ENCODE measurements at regions not wholly inside any gene's neighbourhood (a gene's known extent, or its start where the extent isn't known, plus 50 kb on each side); places are given as distances from the start of the nearest gene placed in this dataset.

- Histone ChIP-seq H3K4me3 (no peak overlapping the region), H3K4me1 (no peaks in the 10 kb centered on the region), H3K27me3 (replicated peaks in 1 of 7) (no peaks in the 10 kb centered on the region), H3K36me3 (no peaks in the 10 kb centered on the region), H3K9me3 (no peaks in the 10 kb centered on the region), H3K27ac (no peak overlapping the region)
- no peak for DNase-seq
- 86 to 98% (median 90%) methylated on average over 6 to 8 of the region's 8 CpGs for WGBS, 5 donors
- intact Hi-C loops (cut with DNase I; ENCODE audit: low total_unique reads): no loop called here
- TF ChIP-seq POLR2A (IDR thresholded peaks at IDR 0.05) (no peak), CTCF (IDR thresholded peaks at IDR 0.05 in 8 of 11, conservative IDR thresholded peaks at IDR 0.05 in 3 of 11) (no peak), POLR2AphosphoS5 (IDR thresholded peaks at IDR 0.05) (no peak)
Observed at GRCh38 chr10:130560573-130560972, 424.4 kb downstream of the GLRX3 start.

GRCh38 chr10:130561681-130562080 is 425.5 kb downstream of the GLRX3 start:
- no peak for DNase-seq
- H3K9me3 ChIP-seq: no peaks in the 10 kb centered on the region
- no peaks in the 10 kb centered on the region for H3K36me3 ChIP-seq
- H3K27me3 ChIP-seq (replicated peaks in 1 of 7): no peaks in the 10 kb centered on the region
- H3K4me3 ChIP-seq: no peak overlapping the region
- WGBS, 5 donors: 33 to 75% (median 65%) methylated on average over 1 of the region's 1 CpG
- TF ChIP-seq CTCF (IDR thresholded peaks at IDR 0.05 in 8 of 11, conservative IDR thresholded peaks at IDR 0.05 in 3 of 11) (no peak), POLR2AphosphoS5 (IDR thresholded peaks at IDR 0.05) (no peak), POLR2A (IDR thresholded peaks at IDR 0.05) (no peak)
- intact Hi-C loops (cut with DNase I; ENCODE audit: low total_unique reads): no loop called here
- no peak overlapping the region for H3K27ac ChIP-seq
- no peaks in the 10 kb centered on the region for H3K4me1 ChIP-seq

DNA sequence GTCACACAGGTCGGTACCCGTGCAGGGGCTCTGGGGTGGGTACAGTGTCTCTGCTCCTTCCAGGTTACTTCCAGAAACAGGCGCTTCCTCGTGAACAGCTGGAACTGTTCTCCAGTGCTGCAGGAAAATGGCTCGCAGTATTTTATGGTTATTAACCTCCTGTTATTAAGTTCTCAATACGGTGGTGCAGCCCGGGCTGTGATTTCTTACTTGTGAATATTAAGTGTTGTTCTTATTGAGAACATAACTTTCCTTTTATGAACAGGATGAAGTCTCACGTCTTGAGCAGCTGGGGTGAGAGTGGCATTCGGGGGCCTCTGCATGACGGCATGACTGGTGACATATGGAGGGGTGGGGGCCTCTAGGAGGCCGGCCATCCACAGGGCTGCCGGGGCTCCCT is 430.8 kb downstream of the GLRX3 start:
- WGBS, 5 donors: 81 to 88% (median 86%) methylated on average over 12 of the region's 12 CpGs
- TF ChIP-seq CTCF (IDR thresholded peaks at IDR 0.05 in 8 of 11, conservative IDR thresholded peaks at IDR 0.05 in 3 of 11): no peak
- no peak for TF ChIP-seq POLR2A (IDR thresholded peaks at IDR 0.05)
- TF ChIP-seq POLR2AphosphoS5 (IDR thresholded peaks at IDR 0.05): no peak
- peaks cover 0 to 3% (median 0%) of the 10 kb centered on the region in 8 donors for H3K9me3 ChIP-seq

DNA sequence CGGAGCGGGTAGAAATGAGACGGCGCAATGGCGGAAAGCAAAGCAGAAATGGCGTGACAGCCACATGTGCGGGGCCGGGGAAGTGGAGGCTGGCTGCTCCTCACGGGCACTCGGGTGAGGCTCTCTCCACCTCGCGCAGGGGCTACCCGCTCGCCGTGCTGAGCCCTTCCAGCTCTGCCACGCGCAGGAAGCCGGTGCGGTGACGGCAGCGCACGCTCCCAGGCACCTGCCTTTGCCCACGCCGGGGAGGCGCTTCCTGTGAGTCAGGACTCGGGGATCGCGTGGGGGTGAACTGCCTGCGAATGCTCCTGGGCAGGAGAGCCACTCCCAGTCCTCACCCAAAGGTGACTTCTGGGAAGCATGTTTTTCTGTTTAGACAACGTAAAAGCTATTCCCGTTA is 431.2 kb downstream of the GLRX3 start:
- peaks cover 0 to 3% (median 0%) of the 10 kb centered on the region in 8 donors for H3K9me3 ChIP-seq
- peaks cover 0 to 5% (median 0%) of the 10 kb centered on the region in 7 donors for H3K27me3 ChIP-seq (replicated peaks in 1 of 7)
- intact Hi-C loops (cut with DNase I; ENCODE audit: low total_unique reads): no loop called here
- no peaks in the 10 kb centered on the region for H3K36me3 ChIP-seq
- TF ChIP-seq POLR2A (IDR thresholded peaks at IDR 0.05) (no peak), CTCF (IDR thresholded peaks at IDR 0.05 in 8 of 11, conservative IDR thresholded peaks at IDR 0.05 in 3 of 11) (no peak), POLR2AphosphoS5 (IDR thresholded peaks at IDR 0.05) (no peak)
- DNase-seq: no peak
- 93 to 96% (median 95%) methylated on average over 31 of the region's 31 CpGs for WGBS, 5 donors
- no peak overlapping the region for H3K27ac ChIP-seq
- no peaks in the 10 kb centered on the region for H3K4me1 ChIP-seq
- H3K4me3 ChIP-seq: no peak overlapping the region

More for the DNA sequence above, 430.8 kb downstream of the GLRX3 start:
- Histone ChIP-seq H3K4me1 (no peaks in the 10 kb centered on the region), H3K27me3 (replicated peaks in 1 of 7) (peaks cover 0 to 5% (median 0%) of the 10 kb centered on the region in 7 donors), H3K27ac (no peak overlapping the region), H3K36me3 (no peaks in the 10 kb centered on the region), H3K4me3 (no peak overlapping the region)
- no peak for DNase-seq
- intact Hi-C loops (cut with DNase I; ENCODE audit: low total_unique reads): no loop called here
